WTC11 (cell line): ENCODE measurements at regions not wholly inside any gene's neighbourhood (a gene's known extent, or its start where the extent isn't known, plus 50 kb on each side); places are given as distances from the start of the nearest gene placed in this dataset.

Experiments
- ATAC-seq: fragments of 200-7000 bp; cut with Tn5 transposase; 2 replicates; pipeline ENCODE4 v1.10.0; 2021; ENCODE audit warnings: mild to moderate bottlenecking, moderate library complexity
- CTCF ChIA-PET: fragments of 300-600 bp; sonication (Branson Sonifier 250); formaldehyde crosslinking; loops from one replicate; lab custom pipeline; 2021; ENCODE audit warnings: antibody characterized with exemption; lab: Charles Lee
- POLR2A ChIA-PET: fragments of 350-600 bp; sonication (Branson Sonifier 250); formaldehyde crosslinking; loops from one replicate; lab custom pipeline; 2021; ENCODE audit warnings: antibody characterized with exemption; lab: Charles Lee
- DNase-seq: peaks from one replicate; pipeline ENCODE4 v3.0.0; 2021; ENCODE audit warnings: low spot score
- H3K27ac Mint-ChIP-seq: 2 replicates; pipeline ENCODE4 v1.8.0; 2021; ENCODE audit warnings: mixed read lengths
- H3K27me3 Mint-ChIP-seq: 2 replicates; pipeline ENCODE4 v1.8.0; 2021; ENCODE audit warnings: low read depth, mild to moderate bottlenecking, moderate library complexity, mixed read lengths
- H3K36me3 Mint-ChIP-seq: 2 replicates; pipeline ENCODE4 v1.8.0; 2021; ENCODE audit warnings: mixed read lengths
- H3K4me1 Mint-ChIP-seq: 2 replicates; pipeline ENCODE4 v1.8.0; 2022; ENCODE audit warnings: mixed read lengths
- H3K4me3 Mint-ChIP-seq: 2 replicates; pipeline ENCODE4 v1.8.0; 2021; ENCODE audit warnings: mild to moderate bottlenecking, moderate library complexity, mixed read lengths
- H3K9me3 Mint-ChIP-seq: 2 replicates; pipeline ENCODE4 v1.8.0; 2021; ENCODE audit warnings: mixed read lengths
- AFF4 ChIP-seq: sonication (generic); formaldehyde crosslinking; IDR thresholded peaks from 2 replicates; pipeline ENCODE4 v1.8.1; 2023; ENCODE audit warnings: mild to moderate bottlenecking, missing genetic modification reagents, borderline replicate concordance
- CDX4 ChIP-seq: fragments of 250-450 bp; sonication (Bioruptor Pico); IDR thresholded peaks from 2 replicates; pipeline ENCODE4 v1.9.0; 2021; ENCODE audit warnings: moderate library complexity, mild to moderate bottlenecking, inconsistent platforms, borderline replicate concordance
- ELF4 ChIP-seq: sonication (generic); formaldehyde crosslinking; IDR thresholded peaks from 2 replicates; pipeline ENCODE4 v1.8.1; 2022; ENCODE audit warnings: low read depth, mild to moderate bottlenecking, moderate library complexity, missing genetic modification reagents
- ETV6 ChIP-seq: sonication (generic); formaldehyde crosslinking; IDR thresholded peaks from 2 replicates; pipeline ENCODE4 v1.8.1; 2022; ENCODE audit warnings: mild to moderate bottlenecking, missing genetic modification reagents
- GRHL2 ChIP-seq: fragments of 250-450 bp; sonication (Bioruptor Pico); IDR thresholded peaks from 2 replicates; pipeline ENCODE4 v1.8.0; 2022; ENCODE audit warnings: mild to moderate bottlenecking, moderate library complexity; ENCODE audit not compliant: insufficient replicate concordance, severe bottlenecking
- GTF2I ChIP-seq: fragments of 250-450 bp; sonication (Bioruptor Pico); conservative IDR thresholded peaks from 2 replicates; pipeline ENCODE4 v1.4.0; 2021; ENCODE audit warnings: mild to moderate bottlenecking
- JUN ChIP-seq: sonication (generic); formaldehyde crosslinking; IDR thresholded peaks from 2 replicates; pipeline ENCODE4 v1.8.0; 2023; ENCODE audit warnings: mild to moderate bottlenecking, missing genetic modification reagents
- NFATC4 ChIP-seq: fragments of 250-450 bp; sonication (Bioruptor Pico); IDR thresholded peaks from 2 replicates; pipeline ENCODE4 v1.9.0; 2021; ENCODE audit warnings: mild to moderate bottlenecking
- PREB ChIP-seq: sonication (generic); formaldehyde crosslinking; IDR thresholded peaks from 2 replicates; pipeline ENCODE4 v1.8.1; 2022; ENCODE audit warnings: mild to moderate bottlenecking, missing genetic modification reagents, moderate library complexity, borderline replicate concordance
- RORB ChIP-seq: fragments of 250-450 bp; sonication (Bioruptor Pico); IDR thresholded peaks from 2 replicates; pipeline ENCODE4 v1.9.0; 2021; ENCODE audit warnings: mild to moderate bottlenecking
- SOX15 ChIP-seq: fragments of 250-450 bp; sonication (Bioruptor Pico); IDR thresholded peaks from 2 replicates; pipeline ENCODE4 v1.9.0; 2021; ENCODE audit warnings: mild to moderate bottlenecking
- TEAD4 ChIP-seq: sonication (generic); formaldehyde crosslinking; IDR thresholded peaks from 2 replicates; pipeline ENCODE4 v1.8.0; 2022; ENCODE audit warnings: mild to moderate bottlenecking, missing genetic modification reagents
- TP53 ChIP-seq: sonication (generic); formaldehyde crosslinking; IDR thresholded peaks from 2 replicates; pipeline ENCODE4 v1.8.1; 2023; ENCODE audit warnings: mild to moderate bottlenecking, missing genetic modification reagents
- ZNF138 ChIP-seq: sonication (generic); formaldehyde crosslinking; conservative IDR thresholded peaks from 2 replicates; pipeline ENCODE4 v1.8.1; 2022; ENCODE audit warnings: mild to moderate bottlenecking, moderate library complexity, missing genetic modification reagents
- ZNF671 ChIP-seq: fragments of 250-450 bp; sonication (Bioruptor Pico); IDR thresholded peaks from 2 replicates; pipeline ENCODE4 v1.8.0; 2021; ENCODE audit warnings: mild to moderate bottlenecking
- TF ChIP-seq, protein P1 (sequence below): sonication (generic); formaldehyde crosslinking; IDR thresholded peaks from 2 replicates; pipeline ENCODE4 v1.8.0; 2022; ENCODE audit warnings: mild to moderate bottlenecking, missing genetic modification reagents
- TF ChIP-seq, protein P2 (sequence below): sonication (generic); formaldehyde crosslinking; IDR thresholded peaks from 2 replicates; pipeline ENCODE4 v1.8.0; 2022; ENCODE audit warnings: missing genetic modification reagents

DNA sequence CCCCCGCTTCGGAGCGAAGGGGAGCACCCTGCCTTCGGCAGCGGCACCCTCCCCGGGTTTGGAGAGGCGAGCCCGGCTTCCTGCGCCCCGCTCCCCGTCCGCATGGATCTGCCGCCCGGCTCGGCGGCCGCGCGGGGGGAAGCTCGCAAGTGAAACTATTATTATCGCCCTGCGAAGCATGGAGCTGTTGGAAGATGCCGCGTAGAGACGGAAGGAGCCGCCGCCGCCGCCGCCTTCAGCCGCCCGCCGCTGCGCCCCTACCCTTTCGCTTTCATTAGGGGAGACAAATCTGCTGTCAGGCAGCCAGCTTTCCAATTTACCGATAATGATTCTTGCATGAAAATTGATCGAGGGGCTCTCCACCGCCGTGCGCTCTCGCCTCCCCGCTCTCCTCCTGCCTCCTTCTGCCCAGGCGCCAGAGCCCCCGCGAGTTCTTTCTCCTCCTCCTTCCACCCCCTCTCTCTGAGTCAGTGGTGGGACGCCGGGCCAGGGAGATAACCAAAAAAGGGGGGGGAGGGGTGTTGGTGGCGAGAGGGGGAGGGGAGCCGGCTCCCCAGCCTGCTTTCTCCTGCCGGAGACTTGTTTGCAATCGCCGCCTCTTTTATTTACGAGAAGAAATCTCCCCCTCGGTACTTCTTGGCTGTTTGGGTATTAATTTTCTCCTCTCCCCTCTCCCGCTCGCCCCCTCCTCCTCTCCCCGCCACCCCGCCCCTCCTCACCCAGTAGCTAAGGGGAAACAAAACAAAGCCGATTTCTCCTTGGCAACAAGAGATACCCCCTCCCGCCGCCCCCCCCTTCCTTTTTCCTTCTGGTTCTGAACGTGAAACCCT, 58.0 kb upstream of the GSE1 start:
- H3K4me1 Mint-ChIP-seq = peaks cover 50% of the 10 kb centered on the region
- no peaks in the 10 kb centered on the region for H3K36me3 Mint-ChIP-seq
- no peak for ATAC-seq
- H3K4me3 Mint-ChIP-seq = peak overlapping the region; percentile 93
- TF ChIP-seq AFF4 (CRISPR knock-in tag) (no peak), NFATC4 (CRISPR knock-in tag) (no peak), CDX4 (CRISPR knock-in tag) (no peak), TEAD4 (CRISPR knock-in tag) (no peak), SOX15 (CRISPR knock-in tag) (no peak), TP53 (CRISPR knock-in tag) (no peak), GRHL2 (no peak), ZNF671 (CRISPR knock-in tag) (no peak), ETV6 (no peak), RORB (CRISPR knock-in tag) (no peak), PREB (CRISPR knock-in tag) (no peak), GTF2I (CRISPR knock-in tag) (no peak), JUN (CRISPR knock-in tag) (no peak), ELF4 (no peak), ZNF138 (CRISPR knock-in tag) (no peak)
- TF ChIP-seq, protein P1, sequence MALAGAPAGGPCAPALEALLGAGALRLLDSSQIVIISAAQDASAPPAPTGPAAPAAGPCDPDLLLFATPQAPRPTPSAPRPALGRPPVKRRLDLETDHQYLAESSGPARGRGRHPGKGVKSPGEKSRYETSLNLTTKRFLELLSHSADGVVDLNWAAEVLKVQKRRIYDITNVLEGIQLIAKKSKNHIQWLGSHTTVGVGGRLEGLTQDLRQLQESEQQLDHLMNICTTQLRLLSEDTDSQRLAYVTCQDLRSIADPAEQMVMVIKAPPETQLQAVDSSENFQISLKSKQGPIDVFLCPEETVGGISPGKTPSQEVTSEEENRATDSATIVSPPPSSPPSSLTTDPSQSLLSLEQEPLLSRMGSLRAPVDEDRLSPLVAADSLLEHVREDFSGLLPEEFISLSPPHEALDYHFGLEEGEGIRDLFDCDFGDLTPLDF = no peak
- TF ChIP-seq, protein P2, sequence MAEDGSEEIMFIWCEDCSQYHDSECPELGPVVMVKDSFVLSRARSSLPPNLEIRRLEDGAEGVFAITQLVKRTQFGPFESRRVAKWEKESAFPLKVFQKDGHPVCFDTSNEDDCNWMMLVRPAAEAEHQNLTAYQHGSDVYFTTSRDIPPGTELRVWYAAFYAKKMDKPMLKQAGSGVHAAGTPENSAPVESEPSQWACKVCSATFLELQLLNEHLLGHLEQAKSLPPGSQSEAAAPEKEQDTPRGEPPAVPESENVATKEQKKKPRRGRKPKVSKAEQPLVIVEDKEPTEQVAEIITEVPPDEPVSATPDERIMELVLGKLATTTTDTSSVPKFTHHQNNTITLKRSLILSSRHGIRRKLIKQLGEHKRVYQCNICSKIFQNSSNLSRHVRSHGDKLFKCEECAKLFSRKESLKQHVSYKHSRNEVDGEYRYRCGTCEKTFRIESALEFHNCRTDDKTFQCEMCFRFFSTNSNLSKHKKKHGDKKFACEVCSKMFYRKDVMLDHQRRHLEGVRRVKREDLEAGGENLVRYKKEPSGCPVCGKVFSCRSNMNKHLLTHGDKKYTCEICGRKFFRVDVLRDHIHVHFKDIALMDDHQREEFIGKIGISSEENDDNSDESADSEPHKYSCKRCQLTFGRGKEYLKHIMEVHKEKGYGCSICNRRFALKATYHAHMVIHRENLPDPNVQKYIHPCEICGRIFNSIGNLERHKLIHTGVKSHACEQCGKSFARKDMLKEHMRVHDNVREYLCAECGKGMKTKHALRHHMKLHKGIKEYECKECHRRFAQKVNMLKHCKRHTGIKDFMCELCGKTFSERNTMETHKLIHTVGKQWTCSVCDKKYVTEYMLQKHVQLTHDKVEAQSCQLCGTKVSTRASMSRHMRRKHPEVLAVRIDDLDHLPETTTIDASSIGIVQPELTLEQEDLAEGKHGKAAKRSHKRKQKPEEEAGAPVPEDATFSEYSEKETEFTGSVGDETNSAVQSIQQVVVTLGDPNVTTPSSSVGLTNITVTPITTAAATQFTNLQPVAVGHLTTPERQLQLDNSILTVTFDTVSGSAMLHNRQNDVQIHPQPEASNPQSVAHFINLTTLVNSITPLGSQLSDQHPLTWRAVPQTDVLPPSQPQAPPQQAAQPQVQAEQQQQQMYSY = no peak
- TF ChIP-seq, all 79 proteins: peak for 0
- no peaks in the 10 kb centered on the region for H3K9me3 Mint-ChIP-seq
- DNase-seq = peak; percentile 63
- POLR2A ChIA-PET = interaction anchor here (1.1 kb wide), 1 partner anchor 58 kb away, joined by 3 read pairs; the partner anchor contains the start of gene GSE1
- H3K27me3 Mint-ChIP-seq = peaks cover 8% of the 10 kb centered on the region
- CTCF ChIA-PET = interaction anchor here (0.6 to 6.3 kb wide), 15 partner anchors 17 to 1410 kb away, joined by 3 to 160 read pairs (median 6); partner anchors contain the start of gene GSE1
- peak overlapping the region; percentile 96 for H3K27ac Mint-ChIP-seq
